Mammary epithelial cell (primary cell): ENCODE measurements at regions not wholly inside any gene's neighbourhood (a gene's known extent, or its start where the extent isn't known, plus 50 kb on each side); places are given as distances from the start of the nearest gene placed in this dataset.

Experiments used
- CTCF ChIP-seq, 2 donors: IDR thresholded peaks in 1 of 2; conservative IDR thresholded peaks in 1 of 2; 2 replicates each; pipeline ENCODE4 v1.5.1; 2011 to 2012; ENCODE audit warnings: inconsistent platforms in 2 of 2, low read length in 2 of 2, mild to moderate bottlenecking in 2 of 2, control low read depth in 1 of 2, low read depth in 1 of 2; ENCODE audit not compliant: insufficient read depth in 1 of 2; ENCODE audit errors: extremely low read depth in 1 of 2
- EZH2 ChIP-seq: IDR thresholded peaks from 2 replicates; pipeline ENCODE4 v1.6.1; 2012; ENCODE audit warnings: low read length, inconsistent platforms, borderline replicate concordance

- no peak for TF ChIP-seq CTCF (conservative IDR thresholded peaks at IDR 0.05 in 1 of 2, IDR thresholded peaks at IDR 0.05 in 1 of 2; ENCODE audit: extremely low read depth in 1 of 2, insufficient read depth in 1 of 2, low read depth in 1 of 2, low read length in 2 of 2)
- no peak for TF ChIP-seq EZH2
These were observed 277.9 kb upstream of the BMP2 start for GRCh38 chr20:6489361-6490171.
